GM12873 (cell line): ENCODE measurements at regions not wholly inside any gene's neighbourhood (a gene's known extent, or its start where the extent isn't known, plus 50 kb on each side); places are given as distances from the start of the nearest gene placed in this dataset.

Experiments
- TF ChIP-seq, protein P1 (sequence below): IDR thresholded peaks from 2 replicates; pipeline ENCODE4 v1.5.1; 2012; ENCODE audit warnings: low read depth, mild to moderate bottlenecking, moderate library complexity, low read length, control low read depth; ENCODE audit not compliant: insufficient read depth; ENCODE audit errors: missing control alignments

- TF ChIP-seq, protein P1, sequence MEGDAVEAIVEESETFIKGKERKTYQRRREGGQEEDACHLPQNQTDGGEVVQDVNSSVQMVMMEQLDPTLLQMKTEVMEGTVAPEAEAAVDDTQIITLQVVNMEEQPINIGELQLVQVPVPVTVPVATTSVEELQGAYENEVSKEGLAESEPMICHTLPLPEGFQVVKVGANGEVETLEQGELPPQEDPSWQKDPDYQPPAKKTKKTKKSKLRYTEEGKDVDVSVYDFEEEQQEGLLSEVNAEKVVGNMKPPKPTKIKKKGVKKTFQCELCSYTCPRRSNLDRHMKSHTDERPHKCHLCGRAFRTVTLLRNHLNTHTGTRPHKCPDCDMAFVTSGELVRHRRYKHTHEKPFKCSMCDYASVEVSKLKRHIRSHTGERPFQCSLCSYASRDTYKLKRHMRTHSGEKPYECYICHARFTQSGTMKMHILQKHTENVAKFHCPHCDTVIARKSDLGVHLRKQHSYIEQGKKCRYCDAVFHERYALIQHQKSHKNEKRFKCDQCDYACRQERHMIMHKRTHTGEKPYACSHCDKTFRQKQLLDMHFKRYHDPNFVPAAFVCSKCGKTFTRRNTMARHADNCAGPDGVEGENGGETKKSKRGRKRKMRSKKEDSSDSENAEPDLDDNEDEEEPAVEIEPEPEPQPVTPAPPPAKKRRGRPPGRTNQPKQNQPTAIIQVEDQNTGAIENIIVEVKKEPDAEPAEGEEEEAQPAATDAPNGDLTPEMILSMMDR: no peak
Measured at GRCh38 chr5:2900360-2900759, 148.9 kb upstream of the IRX2 start.

- TF ChIP-seq, protein P1: no peak
Measured at GRCh38 chr5:2899311-2899710, 147.8 kb upstream of the IRX2 start.

DNA sequence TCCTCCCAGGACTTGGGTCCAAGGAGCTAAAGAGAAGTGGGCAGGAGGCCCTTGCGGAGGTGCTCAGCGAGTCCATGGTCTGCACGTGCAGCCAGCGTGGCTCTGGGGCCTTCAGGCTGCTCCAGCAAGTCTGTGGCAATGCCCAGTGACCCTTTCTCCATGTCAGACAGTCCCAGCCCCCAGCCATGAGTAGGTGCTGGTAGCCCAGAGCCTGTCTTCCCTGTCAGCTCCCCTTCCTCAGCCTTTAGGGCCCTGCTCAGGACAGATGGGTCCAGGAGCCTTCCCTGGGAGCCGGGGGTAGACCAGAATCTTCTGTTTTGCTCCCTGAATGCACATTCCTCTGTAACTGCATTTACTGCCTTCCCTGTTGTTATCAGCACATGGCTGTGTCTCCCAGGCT is 147.2 kb upstream of the IRX2 start:
- TF ChIP-seq, protein P1: no peak

- TF ChIP-seq, protein P1: no peak
Measured at GRCh38 chr5:2897276-2897961, 145.9 kb upstream of the IRX2 start.

DNA sequence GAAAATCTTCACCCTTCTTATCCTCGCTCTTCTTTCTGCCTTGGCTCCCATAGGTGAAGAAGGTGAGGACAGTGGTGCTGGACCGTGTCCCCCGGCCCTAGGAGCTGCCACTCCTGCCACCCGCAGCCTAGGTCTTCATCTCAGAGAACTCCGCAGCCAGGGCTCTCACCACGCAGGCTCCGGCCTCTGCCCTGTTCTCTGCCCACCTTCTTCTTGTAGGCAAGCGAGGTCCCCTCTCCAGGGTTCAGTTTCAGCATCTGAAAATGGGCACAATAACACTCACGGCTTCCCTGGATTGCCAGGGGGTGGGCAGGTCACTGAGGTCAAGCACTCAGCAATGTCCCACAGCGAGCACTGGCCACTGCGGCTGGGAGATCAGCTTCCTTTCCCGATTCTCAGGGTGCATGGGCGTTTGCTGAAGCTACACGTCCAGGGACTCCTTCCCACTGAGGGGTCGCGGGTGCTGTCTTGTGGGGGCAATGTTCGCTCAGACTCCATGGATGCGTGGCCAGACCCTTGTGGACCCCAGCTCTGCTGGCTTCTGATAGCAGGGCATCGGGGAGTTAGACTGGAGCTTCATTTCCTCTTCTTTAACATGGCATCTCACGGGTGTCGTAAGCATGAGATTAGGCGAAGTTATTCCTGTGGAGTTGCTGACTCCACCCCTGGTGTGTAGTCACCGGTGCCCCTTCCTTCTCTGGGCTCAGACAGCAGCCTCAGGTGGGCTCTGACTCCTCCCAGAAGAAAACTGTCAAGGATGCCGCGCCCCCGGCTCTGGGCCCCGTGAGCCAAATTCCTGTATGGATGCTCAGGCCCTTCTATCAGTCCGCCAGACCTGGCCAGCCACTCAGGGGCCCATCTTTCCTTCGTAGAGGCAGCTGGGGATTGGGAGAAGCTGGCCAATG is 145.1 kb upstream of the IRX2 start:
- TF ChIP-seq, protein P1: no peak

DNA sequence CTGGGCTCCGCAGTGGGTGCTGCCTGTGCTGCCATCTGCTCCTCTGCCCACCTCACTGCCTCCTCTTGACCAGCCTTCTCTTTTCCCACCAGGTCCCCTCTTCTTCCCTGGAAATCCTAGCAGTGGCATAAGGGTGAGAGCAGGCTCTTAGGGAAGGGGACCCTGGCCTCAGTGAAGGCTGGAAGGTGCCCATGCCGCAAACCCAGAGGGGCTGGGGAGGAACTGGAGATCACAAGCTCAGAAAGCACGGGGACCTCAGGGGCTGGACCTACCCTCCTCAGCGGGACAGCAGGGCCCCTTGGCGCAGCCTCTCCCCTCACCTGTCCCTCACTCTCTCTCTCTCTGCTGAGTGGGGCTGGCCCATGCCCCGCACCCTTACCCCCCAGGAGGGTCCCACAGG is 144.4 kb upstream of the IRX2 start:
- TF ChIP-seq, protein P1: no peak

GRCh38 chr5:2895196-2895595 is 143.7 kb upstream of the IRX2 start:
- TF ChIP-seq, protein P1: no peak
